Stomach (tissue), 8 donors: ENCODE measurements at regions not wholly inside any gene's neighbourhood (a gene's known extent, or its start where the extent isn't known, plus 50 kb on each side); places are given as distances from the start of the nearest gene placed in this dataset.

Experiments
- DNase-seq, 2 donors: peaks; one replicate each; pipeline versions ENCODE4 v3.0.0 to v3.0.0-alpha.2; 2013 to 2019
- H3K27ac ChIP-seq, 5 donors: fragments of 200-600 bp in 4 of 5; sonication (generic) in 4 of 5; one replicate each; pipeline ENCODE4 v1.5.1; 2013 to 2019; ENCODE audit warnings: mild to moderate bottlenecking in 1 of 5, moderate library complexity in 1 of 5
- H3K27me3 ChIP-seq, 3 donors: fragments of 200-600 bp; sonication (generic); one replicate each; pipeline ENCODE4 v1.5.1; 2017 to 2019; ENCODE audit warnings: mixed run types in 1 of 3
- H3K36me3 ChIP-seq, 4 donors: fragments of 200-600 bp; sonication (generic); 1 replicate in 3 of 4; 2 replicates in 1 of 4; pipeline ENCODE4 v1.5.1; 2016 to 2019
- H3K4me1 ChIP-seq, 4 donors: fragments of 200-600 bp; sonication (generic); one replicate each; pipeline ENCODE4 v1.5.1; 2016 to 2019
- H3K4me3 ChIP-seq, 4 donors: fragments of 200-600 bp; sonication (generic) in 3 of 4; one replicate each; pipeline ENCODE4 v1.5.1; 2016 to 2019; ENCODE audit warnings: mild to moderate bottlenecking in 1 of 4
- H3K9me3 ChIP-seq, 4 donors: fragments of 200-600 bp; sonication (generic); one replicate each; pipeline ENCODE4 v1.5.1; 2016 to 2019
- CTCF ChIP-seq, 7 experiments: fragments of 450-650 bp in 4 of 7; fragments of 200-600 bp in 3 of 7; sonication (generic) in 3 of 7; IDR thresholded peaks; one replicate each; pipeline ENCODE4 v1.5.1; 2016 to 2019; ENCODE audit warnings: antibody characterized with exemption in 7 of 7, control low read depth in 2 of 7, mild to moderate bottlenecking in 1 of 7
- EP300 ChIP-seq: sonication (generic); formaldehyde crosslinking; IDR thresholded peaks from one replicate; pipeline ENCODE4 v1.6.1; 2017; ENCODE audit warnings: antibody characterized with exemption
- POLR2A ChIP-seq, 4 donors: fragments of 450-650 bp; IDR thresholded peaks; one replicate each; pipeline ENCODE4 v1.6.1; 2016; ENCODE audit warnings: antibody characterized with exemption in 4 of 4, control low read depth in 2 of 4, mild to moderate bottlenecking in 1 of 4, moderate library complexity in 1 of 4
- POLR2AphosphoS5 ChIP-seq, 3 donors: sonication (generic); formaldehyde crosslinking; IDR thresholded peaks; one replicate each; pipeline ENCODE4 v1.6.1; 2016; ENCODE audit warnings: antibody characterized with exemption in 3 of 3
- WGBS, 5 donors: extraction: QIAGEN DNeasy Blood & Tissue Kit in 3 of 5; methylation state at CpG; one replicate each; pipeline versions ENCODE4 v1.1.5 to v1.1.7; 2013 to 2018; 5-methylcytosine and 5-hydroxymethylcytosine counted together
- intact Hi-C: fragments of 100-400 bp; cut with DNase I; formaldehyde crosslinking; loops from one replicate; pipeline ENCODE4 v1.15.1; 2023; ENCODE audit warnings: low total_unique reads
- donor health status: healthy with polysubstance abuse.
- donor health status: Bipolar disorder and iron deficiency.
- donor health status: healthy.

- Histone ChIP-seq H3K4me1 (no peaks in the 10 kb centered on the region), H3K36me3 (no peaks in the 10 kb centered on the region), H3K4me3 (no peak overlapping the region), H3K9me3 (no peaks in the 10 kb centered on the region), H3K27me3 (no peaks in the 10 kb centered on the region), H3K27ac (no peak overlapping the region)
- DNase-seq = no peak
- intact Hi-C loops = no loop called here
- TF ChIP-seq POLR2A (IDR thresholded peaks at IDR 0.05) (no peak), EP300 (no peak), POLR2AphosphoS5 (IDR thresholded peaks at IDR 0.05) (no peak), CTCF (IDR thresholded peaks at IDR 0.05) (no peak)
- WGBS, 5 donors = 48 to 77% (median 62%) methylated on average over 2 of the region's 2 CpGs
These were observed 81.5 kb upstream of the DPYD start for GRCh38 chr1:98002288-98002687.

GRCh38 chr1:98001764-98002163 lies 80.9 kb upstream of the DPYD start:
- Histone ChIP-seq H3K4me1 (no peaks in the 10 kb centered on the region), H3K27ac (no peak overlapping the region), H3K4me3 (no peak overlapping the region), H3K27me3 (no peaks in the 10 kb centered on the region), H3K9me3 (no peaks in the 10 kb centered on the region), H3K36me3 (no peaks in the 10 kb centered on the region)
- TF ChIP-seq EP300 = no peak
- TF ChIP-seq POLR2A (IDR thresholded peaks at IDR 0.05) = no peak
- no peak for TF ChIP-seq POLR2AphosphoS5 (IDR thresholded peaks at IDR 0.05)
- no peak for TF ChIP-seq CTCF (IDR thresholded peaks at IDR 0.05)
- DNase-seq = no peak
- intact Hi-C loops = no loop called here
- 83 to 89% (median 88%) methylated on average over 1 of the region's 1 CpG for WGBS, 5 donors

- Histone ChIP-seq H3K4me1 (no peaks in the 10 kb centered on the region), H3K27me3 (no peaks in the 10 kb centered on the region), H3K9me3 (no peaks in the 10 kb centered on the region), H3K36me3 (no peaks in the 10 kb centered on the region), H3K27ac (no peak overlapping the region), H3K4me3 (no peak overlapping the region)
- WGBS, 5 donors = 70 to 83% (median 78%) methylated on average over 1 of the region's 1 CpG
- DNase-seq = no peak
- intact Hi-C loops = no loop called here
- TF ChIP-seq CTCF (IDR thresholded peaks at IDR 0.05) (no peak), EP300 (no peak), POLR2A (IDR thresholded peaks at IDR 0.05) (no peak)
These were observed 78.5 kb upstream of the DPYD start for GRCh38 chr1:97999320-97999719.

GRCh38 chr1:97996880-97997279 lies 76.0 kb upstream of the DPYD start:
- Histone ChIP-seq H3K36me3 (no peaks in the 10 kb centered on the region), H3K4me3 (no peak overlapping the region), H3K27me3 (no peaks in the 10 kb centered on the region), H3K4me1 (no peaks in the 10 kb centered on the region), H3K9me3 (no peaks in the 10 kb centered on the region), H3K27ac (no peak overlapping the region)
- TF ChIP-seq CTCF (IDR thresholded peaks at IDR 0.05) (no peak), POLR2A (IDR thresholded peaks at IDR 0.05) (no peak), EP300 (no peak), POLR2AphosphoS5 (IDR thresholded peaks at IDR 0.05) (no peak)
- no peak for DNase-seq
- intact Hi-C loops = no loop called here
